NB4 (cell line): ENCODE measurements at regions not wholly inside any gene's neighbourhood (a gene's known extent, or its start where the extent isn't known, plus 50 kb on each side); places are given as distances from the start of the nearest gene placed in this dataset.

ENCODE experiments used
- DNase-seq: peaks from one replicate; pipeline ENCODE4 v3.0.0; 2010; ENCODE audit warnings: low read depth
- H3K4me3 ChIP-seq: one replicate; pipeline ENCODE4 v1.5.1; 2011; ENCODE audit warnings: mild to moderate bottlenecking, low read depth, low read length, moderate library complexity
- MYC ChIP-seq: IDR thresholded peaks from 2 replicates; pipeline ENCODE4 v1.6.1; 2011; ENCODE audit warnings: low read depth, low read length
- POLR2A ChIP-seq: IDR thresholded peaks from 2 replicates; pipeline ENCODE4 v1.6.1; 2011; ENCODE audit warnings: mild to moderate bottlenecking; ENCODE audit not compliant: insufficient read length; ENCODE audit errors: extremely low read depth
- TF ChIP-seq, protein P1 (sequence below): IDR thresholded peaks from one replicate; pipeline ENCODE4 v1.5.1; 2012; ENCODE audit warnings: low read depth, low read length
- TF ChIP-seq, protein P2 (sequence below): IDR thresholded peaks from 2 replicates; pipeline ENCODE4 v1.6.1; 2011; ENCODE audit warnings: low read depth, low read length

GRCh38 chr1:208803011-208803811, 559.0 kb upstream of the PLXNA2 start:
- no peak for DNase-seq
- no peak overlapping the region for H3K4me3 ChIP-seq
- TF ChIP-seq POLR2A (no peak), MYC (no peak)
- TF ChIP-seq, protein P1, sequence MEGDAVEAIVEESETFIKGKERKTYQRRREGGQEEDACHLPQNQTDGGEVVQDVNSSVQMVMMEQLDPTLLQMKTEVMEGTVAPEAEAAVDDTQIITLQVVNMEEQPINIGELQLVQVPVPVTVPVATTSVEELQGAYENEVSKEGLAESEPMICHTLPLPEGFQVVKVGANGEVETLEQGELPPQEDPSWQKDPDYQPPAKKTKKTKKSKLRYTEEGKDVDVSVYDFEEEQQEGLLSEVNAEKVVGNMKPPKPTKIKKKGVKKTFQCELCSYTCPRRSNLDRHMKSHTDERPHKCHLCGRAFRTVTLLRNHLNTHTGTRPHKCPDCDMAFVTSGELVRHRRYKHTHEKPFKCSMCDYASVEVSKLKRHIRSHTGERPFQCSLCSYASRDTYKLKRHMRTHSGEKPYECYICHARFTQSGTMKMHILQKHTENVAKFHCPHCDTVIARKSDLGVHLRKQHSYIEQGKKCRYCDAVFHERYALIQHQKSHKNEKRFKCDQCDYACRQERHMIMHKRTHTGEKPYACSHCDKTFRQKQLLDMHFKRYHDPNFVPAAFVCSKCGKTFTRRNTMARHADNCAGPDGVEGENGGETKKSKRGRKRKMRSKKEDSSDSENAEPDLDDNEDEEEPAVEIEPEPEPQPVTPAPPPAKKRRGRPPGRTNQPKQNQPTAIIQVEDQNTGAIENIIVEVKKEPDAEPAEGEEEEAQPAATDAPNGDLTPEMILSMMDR, result no peak
- TF ChIP-seq, protein P2, sequence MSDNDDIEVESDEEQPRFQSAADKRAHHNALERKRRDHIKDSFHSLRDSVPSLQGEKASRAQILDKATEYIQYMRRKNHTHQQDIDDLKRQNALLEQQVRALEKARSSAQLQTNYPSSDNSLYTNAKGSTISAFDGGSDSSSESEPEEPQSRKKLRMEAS, result no peak

DNA sequence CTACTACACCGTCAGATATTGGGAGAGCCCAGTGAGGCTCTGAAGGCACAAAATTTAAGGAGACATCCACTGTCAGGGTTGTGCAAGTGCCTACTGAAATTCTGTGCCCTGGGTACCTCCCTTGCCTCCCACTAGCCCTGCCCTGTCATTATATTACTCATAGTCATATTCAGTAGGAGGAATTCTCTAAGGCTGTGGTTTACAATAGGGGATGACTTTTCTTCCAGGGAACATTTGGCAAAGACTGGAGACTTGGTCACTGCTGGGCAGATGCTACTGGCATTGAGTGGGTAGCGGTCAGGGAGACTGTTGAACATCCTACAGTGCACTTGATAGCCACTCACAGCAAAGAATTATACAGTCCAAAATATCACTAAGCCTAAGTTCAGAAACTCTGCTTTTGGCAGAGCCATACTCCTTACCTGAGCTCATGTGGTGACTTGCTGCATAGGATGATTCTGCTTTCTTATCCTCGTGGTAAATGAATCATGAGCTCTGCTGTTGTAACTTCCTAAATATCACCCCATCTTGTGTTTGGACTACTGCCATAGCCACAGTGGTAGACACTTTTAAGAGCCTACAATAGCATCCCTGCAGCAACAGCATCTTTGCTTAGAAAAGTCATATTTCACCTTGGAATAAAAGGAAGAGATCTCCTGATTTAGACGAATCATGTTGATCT, 563.4 kb upstream of the PLXNA2 start:
- H3K4me3 ChIP-seq, result no peak overlapping the region
- no peak for TF ChIP-seq POLR2A
- TF ChIP-seq, protein P2, result no peak
- no peak for TF ChIP-seq MYC
- TF ChIP-seq, protein P1, result no peak
- no peak for DNase-seq

DNA sequence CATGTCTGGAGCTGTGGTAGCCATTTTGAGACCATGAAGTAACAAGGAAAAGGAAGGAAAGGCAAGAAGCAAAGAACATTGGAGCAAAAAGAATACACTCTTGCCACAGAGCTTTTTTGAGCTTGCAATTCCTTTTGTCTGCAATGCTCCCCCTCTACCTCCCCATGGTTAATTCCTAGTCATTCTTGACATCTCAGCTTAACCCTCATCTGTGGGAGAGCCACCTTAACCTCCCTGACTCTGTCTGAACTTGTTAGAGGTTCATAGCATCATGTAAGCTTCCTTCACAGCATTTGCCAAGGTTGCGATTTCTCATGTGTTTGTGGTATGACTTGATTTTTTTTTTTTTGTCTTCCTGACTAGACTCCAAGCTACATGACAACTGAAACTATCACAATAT, 564.1 kb upstream of the PLXNA2 start:
- no peak overlapping the region for H3K4me3 ChIP-seq
- DNase-seq, result no peak
- TF ChIP-seq POLR2A (no peak), MYC (no peak)
- TF ChIP-seq, protein P1, result no peak
- TF ChIP-seq, protein P2, result no peak

DNA sequence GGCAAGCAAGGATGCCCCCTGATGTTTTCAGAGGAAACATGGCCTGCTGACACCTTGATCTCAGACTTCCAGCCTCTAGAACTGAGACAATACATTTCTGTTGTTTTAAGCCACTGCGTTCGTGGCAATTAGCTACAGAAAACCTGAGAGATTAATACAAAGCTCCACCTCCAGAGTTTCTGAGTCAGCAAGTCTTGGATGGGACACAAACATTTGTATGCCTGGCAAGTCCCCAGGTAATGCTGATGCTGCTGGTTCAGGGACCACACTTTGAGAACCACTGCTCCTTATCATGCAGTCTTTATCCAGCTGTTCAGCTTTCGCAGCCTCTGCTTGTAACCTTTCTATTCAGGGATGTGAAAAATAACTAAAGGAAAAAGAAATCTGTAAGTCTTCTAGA, 565.7 kb upstream of the PLXNA2 start:
- no peak for DNase-seq
- H3K4me3 ChIP-seq, result no peak overlapping the region

GRCh38 chr1:208818770-208819445, 574.7 kb upstream of the PLXNA2 start:
- TF ChIP-seq POLR2A, result no peak
- TF ChIP-seq MYC, result no peak
- TF ChIP-seq, protein P2, result no peak
- TF ChIP-seq, protein P1, result no peak
- no peak overlapping the region for H3K4me3 ChIP-seq
- DNase-seq, result no peak

More for the DNA sequence above, 565.7 kb upstream of the PLXNA2 start:
- TF ChIP-seq, protein P2, result no peak
- TF ChIP-seq, protein P1, result no peak
- no peak for TF ChIP-seq POLR2A
- no peak for TF ChIP-seq MYC
